Loucy (cell line): ENCODE measurements at regions not wholly inside any gene's neighbourhood (a gene's known extent, or its start where the extent isn't known, plus 50 kb on each side); places are given as distances from the start of the nearest gene placed in this dataset.

Experiments used
- H2AFZ ChIP-seq: fragments of 200-600 bp; sonication (generic); 2 replicates; pipeline ENCODE4 v1.6.0; 2016; ENCODE audit warnings: antibody characterized with exemption, mild to moderate bottlenecking, low read length, moderate library complexity
- H3F3A ChIP-seq: fragments of 200-600 bp; 2 replicates; pipeline ENCODE4 v1.6.0; 2016; ENCODE audit warnings: antibody characterized with exemption, low read depth, mild to moderate bottlenecking
- H3K27me3 ChIP-seq: fragments of 200-600 bp; sonication (generic); 2 replicates; pipeline ENCODE4 v1.6.1; 2014; ENCODE audit warnings: low read length, mild to moderate bottlenecking; ENCODE audit not compliant: insufficient read depth, poor library complexity, severe bottlenecking
- H3K36me3 ChIP-seq: fragments of 200-600 bp; sonication (generic); 2 replicates; pipeline ENCODE4 v1.6.1; 2016; ENCODE audit warnings: low read length; ENCODE audit not compliant: insufficient read depth
- H3K4me1 ChIP-seq: fragments of 200-600 bp; sonication (generic); 2 replicates; pipeline ENCODE4 v1.5.1; 2014; ENCODE audit warnings: low read length, mild to moderate bottlenecking; ENCODE audit not compliant: insufficient read depth, poor library complexity, severe bottlenecking
- H3K4me2 ChIP-seq: fragments of 200-600 bp; sonication (generic); 2 replicates; pipeline ENCODE4 v1.6.0; 2014; ENCODE audit warnings: antibody characterized with exemption, low read length, low read depth, mild to moderate bottlenecking; ENCODE audit not compliant: poor library complexity, severe bottlenecking
- H3K4me3 ChIP-seq: fragments of 200-600 bp; sonication (generic); 2 replicates; pipeline ENCODE4 v1.5.1; 2014; ENCODE audit warnings: low read length, mild to moderate bottlenecking, mixed read lengths; ENCODE audit not compliant: poor library complexity, severe bottlenecking
- H3K79me2 ChIP-seq: fragments of 200-600 bp; sonication (generic); 2 replicates; pipeline ENCODE4 v1.6.1; 2014; ENCODE audit warnings: low read length; ENCODE audit not compliant: insufficient read depth
- H3K9ac ChIP-seq: fragments of 200-600 bp; sonication (generic); 2 replicates; pipeline ENCODE4 v1.6.0; 2014; ENCODE audit warnings: mild to moderate bottlenecking, low read depth, low read length, moderate library complexity; ENCODE audit not compliant: poor library complexity, severe bottlenecking
- H3K9me2 ChIP-seq: fragments of 200-600 bp; sonication (generic); replicated peaks from 2 replicates; pipeline ENCODE4 v1.6.1; 2016; ENCODE audit warnings: low read depth, low read length, mixed read lengths
- H3K9me3 ChIP-seq: fragments of 200-600 bp; sonication (generic); 2 replicates; pipeline ENCODE4 v1.6.1; 2014; ENCODE audit warnings: mild to moderate bottlenecking, antibody characterized with exemption, low read length, low read depth; ENCODE audit not compliant: insufficient read depth
- H4K20me1 ChIP-seq: fragments of 200-600 bp; sonication (generic); 2 replicates; pipeline ENCODE4 v1.6.0; 2014; ENCODE audit warnings: antibody characterized with exemption, low read length, mild to moderate bottlenecking; ENCODE audit not compliant: insufficient read depth, poor library complexity, severe bottlenecking
- EZH2phosphoT487 ChIP-seq: fragments of 200-600 bp; IDR thresholded peaks from 2 replicates; pipeline ENCODE4 v1.6.1; 2018; ENCODE audit warnings: antibody characterized with exemption, mild to moderate bottlenecking, moderate library complexity, borderline replicate concordance
- TF ChIP-seq, protein P1 (sequence below): fragments of 200-600 bp; sonication (generic); conservative IDR thresholded peaks from 2 replicates; pipeline ENCODE4 v1.5.1; 2014; ENCODE audit warnings: mild to moderate bottlenecking, antibody characterized with exemption, low read length

DNA sequence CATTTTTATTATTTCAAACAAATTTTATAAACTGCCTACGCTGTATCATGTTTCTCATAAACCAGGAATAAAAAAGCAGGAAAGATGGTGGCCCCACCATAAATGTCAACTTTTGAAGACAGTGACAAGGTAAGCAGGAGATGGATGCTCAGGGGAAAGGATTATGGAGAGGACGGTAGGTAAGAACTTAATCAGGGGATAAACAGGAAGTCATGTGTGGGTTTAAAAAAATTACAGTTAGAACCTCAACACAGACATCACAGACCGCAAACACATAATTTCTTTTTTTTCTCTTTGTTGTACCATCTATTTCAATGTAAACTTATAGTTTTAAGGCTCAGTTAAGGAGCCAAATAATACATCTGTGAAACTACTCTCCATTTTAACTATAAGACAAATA lies 575.2 kb upstream of the SLC8A1 start:
- no peaks in the 10 kb centered on the region for H3K36me3 ChIP-seq
- H3K4me2 ChIP-seq: peak overlapping the region; percentile 50
- H3K4me3 ChIP-seq: no peak overlapping the region
- no peak overlapping the region for H2AFZ ChIP-seq
- H3F3A ChIP-seq: no peaks in the 10 kb centered on the region
- no peaks in the 10 kb centered on the region for H3K9me3 ChIP-seq
- H3K79me2 ChIP-seq: no peaks in the 10 kb centered on the region
- no peaks in the 10 kb centered on the region for H4K20me1 ChIP-seq
- H3K9ac ChIP-seq: no peak overlapping the region
- no peaks in the 10 kb centered on the region for H3K9me2 ChIP-seq
- peaks cover 3% of the 10 kb centered on the region for H3K4me1 ChIP-seq
- no peak for TF ChIP-seq EZH2phosphoT487
- TF ChIP-seq, protein P1, sequence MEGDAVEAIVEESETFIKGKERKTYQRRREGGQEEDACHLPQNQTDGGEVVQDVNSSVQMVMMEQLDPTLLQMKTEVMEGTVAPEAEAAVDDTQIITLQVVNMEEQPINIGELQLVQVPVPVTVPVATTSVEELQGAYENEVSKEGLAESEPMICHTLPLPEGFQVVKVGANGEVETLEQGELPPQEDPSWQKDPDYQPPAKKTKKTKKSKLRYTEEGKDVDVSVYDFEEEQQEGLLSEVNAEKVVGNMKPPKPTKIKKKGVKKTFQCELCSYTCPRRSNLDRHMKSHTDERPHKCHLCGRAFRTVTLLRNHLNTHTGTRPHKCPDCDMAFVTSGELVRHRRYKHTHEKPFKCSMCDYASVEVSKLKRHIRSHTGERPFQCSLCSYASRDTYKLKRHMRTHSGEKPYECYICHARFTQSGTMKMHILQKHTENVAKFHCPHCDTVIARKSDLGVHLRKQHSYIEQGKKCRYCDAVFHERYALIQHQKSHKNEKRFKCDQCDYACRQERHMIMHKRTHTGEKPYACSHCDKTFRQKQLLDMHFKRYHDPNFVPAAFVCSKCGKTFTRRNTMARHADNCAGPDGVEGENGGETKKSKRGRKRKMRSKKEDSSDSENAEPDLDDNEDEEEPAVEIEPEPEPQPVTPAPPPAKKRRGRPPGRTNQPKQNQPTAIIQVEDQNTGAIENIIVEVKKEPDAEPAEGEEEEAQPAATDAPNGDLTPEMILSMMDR: no peak
- no peaks in the 10 kb centered on the region for H3K27me3 ChIP-seq

- no peaks in the 10 kb centered on the region for H3K9me2 ChIP-seq
- H2AFZ ChIP-seq: no peak overlapping the region
- H3K27me3 ChIP-seq: no peaks in the 10 kb centered on the region
- no peaks in the 10 kb centered on the region for H3F3A ChIP-seq
- H4K20me1 ChIP-seq: no peaks in the 10 kb centered on the region
- H3K9ac ChIP-seq: no peak overlapping the region
- H3K4me2 ChIP-seq: no peak overlapping the region
- H3K9me3 ChIP-seq: no peaks in the 10 kb centered on the region
- H3K79me2 ChIP-seq: no peaks in the 10 kb centered on the region
- H3K4me3 ChIP-seq: no peak overlapping the region
- peaks cover 3% of the 10 kb centered on the region for H3K4me1 ChIP-seq
- TF ChIP-seq EZH2phosphoT487: no peak
- TF ChIP-seq, protein P1: no peak
- no peaks in the 10 kb centered on the region for H3K36me3 ChIP-seq
Measured at GRCh38 chr2:41031282-41031681, 579.4 kb upstream of the SLC8A1 start.

DNA sequence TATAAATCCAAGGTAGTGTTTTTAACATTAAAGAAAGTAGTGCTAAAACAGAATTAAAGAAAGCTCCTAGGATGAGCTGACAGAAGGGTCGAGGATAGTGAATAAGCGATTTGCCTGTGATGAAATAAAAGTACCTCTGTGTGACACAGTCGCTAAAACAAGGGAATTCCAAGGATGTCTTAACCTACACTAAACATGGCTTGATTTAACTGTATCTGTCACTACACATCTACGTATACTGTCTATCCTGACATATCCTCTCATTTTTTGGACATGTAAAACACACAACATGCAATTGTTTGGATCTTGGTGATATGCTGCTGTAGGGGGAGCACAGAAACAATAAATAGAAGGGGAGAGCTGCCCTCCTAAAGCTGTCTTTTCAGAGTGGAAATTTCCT lies 580.8 kb upstream of the SLC8A1 start:
- Histone ChIP-seq H3K79me2 (no peaks in the 10 kb centered on the region), H3K4me1 (no peaks in the 10 kb centered on the region), H3K4me3 (no peak overlapping the region), H3K9me3 (no peaks in the 10 kb centered on the region), H3K36me3 (no peaks in the 10 kb centered on the region), H3K9ac (no peak overlapping the region), H3K9me2 (no peaks in the 10 kb centered on the region), H3K27me3 (no peaks in the 10 kb centered on the region), H2AFZ (no peak overlapping the region), H3F3A (no peaks in the 10 kb centered on the region), H4K20me1 (no peaks in the 10 kb centered on the region), H3K4me2 (no peak overlapping the region)
- TF ChIP-seq, protein P1: no peak
- no peak for TF ChIP-seq EZH2phosphoT487
